Liver (tissue), 8 donors: ENCODE measurements at regions not wholly inside any gene's neighbourhood (a gene's known extent, or its start where the extent isn't known, plus 50 kb on each side); places are given as distances from the start of the nearest gene placed in this dataset.

Source experiments
- DNase-seq: peaks from one replicate; pipeline ENCODE4 v3.0.0-alpha.2; 2017; ENCODE audit warnings: low spot score
- H3K27ac ChIP-seq, 2 donors: one replicate each; pipeline ENCODE4 v1.7.0; 2013; ENCODE audit warnings: inconsistent platforms in 2 of 2, low read length in 2 of 2, control low read depth in 1 of 2, low read depth in 1 of 2, mild to moderate bottlenecking in 1 of 2
- H3K27me3 ChIP-seq, 4 donors: one replicate each; pipeline versions ENCODE4 v1.6.1 to v1.7.0; 2013; ENCODE audit warnings: low read length in 3 of 4, inconsistent platforms in 1 of 4, mild to moderate bottlenecking in 1 of 4, moderate library complexity in 1 of 4; ENCODE audit not compliant: control insufficient read depth in 4 of 4, insufficient read depth in 4 of 4
- H3K36me3 ChIP-seq, 4 donors: one replicate each; pipeline versions ENCODE4 v1.6.1 to v1.7.0; 2013; ENCODE audit warnings: low read length in 3 of 4, mild to moderate bottlenecking in 3 of 4, low read depth in 1 of 4, moderate library complexity in 1 of 4; ENCODE audit not compliant: control insufficient read depth in 4 of 4, insufficient read depth in 3 of 4
- H3K4me1 ChIP-seq, 4 donors: one replicate each; pipeline versions ENCODE4 v1.6.1 to v1.7.0; 2013; ENCODE audit warnings: low read length in 3 of 4, mild to moderate bottlenecking in 3 of 4, moderate library complexity in 1 of 4; ENCODE audit not compliant: control insufficient read depth in 4 of 4, insufficient read depth in 4 of 4
- H3K4me3 ChIP-seq, 3 donors: one replicate each; pipeline versions ENCODE4 v1.6.1 to v1.7.0; 2013; ENCODE audit warnings: low read length in 3 of 3, control low read depth in 1 of 3, low read depth in 1 of 3, mild to moderate bottlenecking in 1 of 3
- H3K9ac ChIP-seq, 2 donors: one replicate each; pipeline ENCODE4 v1.7.0; 2013; ENCODE audit warnings: low read length in 2 of 2, mild to moderate bottlenecking in 2 of 2, moderate library complexity in 2 of 2, control low read depth in 1 of 2, low read depth in 1 of 2
- H3K9me3 ChIP-seq, 4 donors: one replicate each; pipeline versions ENCODE4 v1.6.1 to v1.7.0; 2013; ENCODE audit warnings: low read length in 3 of 4; ENCODE audit not compliant: control insufficient read depth in 4 of 4
- EGR1 ChIP-seq, 2 donors: IDR thresholded peaks; 2 replicates each; pipeline ENCODE4 v1.6.1; 2016 to 2018; ENCODE audit warnings: antibody characterized with exemption in 2 of 2, low read depth in 2 of 2
- FOXA1 ChIP-seq: IDR thresholded peaks from 2 replicates; pipeline ENCODE4 v1.6.1; 2016; ENCODE audit warnings: antibody characterized with exemption
- FOXA2 ChIP-seq: IDR thresholded peaks from 2 replicates; pipeline ENCODE4 v1.6.1; 2016; ENCODE audit warnings: antibody characterized with exemption
- GABPA ChIP-seq, 2 donors: IDR thresholded peaks in 1 of 2; conservative IDR thresholded peaks in 1 of 2; 2 replicates each; pipeline ENCODE4 v1.6.1; 2016; ENCODE audit warnings: antibody characterized with exemption in 2 of 2, mild to moderate bottlenecking in 1 of 2, moderate library complexity in 1 of 2
- HNF4A ChIP-seq, 2 donors: conservative IDR thresholded peaks; 2 replicates each; pipeline ENCODE4 v1.6.1; 2016; ENCODE audit warnings: antibody characterized with exemption in 2 of 2, mild to moderate bottlenecking in 2 of 2
- HNF4G ChIP-seq: IDR thresholded peaks from 2 replicates; pipeline ENCODE4 v1.6.1; 2016; ENCODE audit warnings: antibody characterized with exemption
- JUND ChIP-seq, 2 donors: IDR thresholded peaks; 2 replicates each; pipeline ENCODE4 v1.6.1; 2016; ENCODE audit warnings: antibody characterized with exemption in 2 of 2
- NR2F2 ChIP-seq: IDR thresholded peaks from 2 replicates; pipeline ENCODE4 v1.6.1; 2016; ENCODE audit warnings: antibody characterized with exemption
- RAD21 ChIP-seq, 2 donors: IDR thresholded peaks; 2 replicates each; pipeline ENCODE4 v1.6.1; 2016; ENCODE audit warnings: antibody characterized with exemption in 2 of 2, mild to moderate bottlenecking in 2 of 2
- RXRA ChIP-seq, 2 donors: IDR thresholded peaks; 2 replicates each; pipeline ENCODE4 v1.6.1; 2017 to 2018; ENCODE audit warnings: antibody characterized with exemption in 2 of 2, mild to moderate bottlenecking in 1 of 2
- SP1 ChIP-seq: IDR thresholded peaks from 2 replicates; pipeline ENCODE4 v1.6.1; 2018; ENCODE audit warnings: antibody characterized with exemption, mild to moderate bottlenecking
- TAF1 ChIP-seq: conservative IDR thresholded peaks from 2 replicates; pipeline ENCODE4 v1.6.1; 2016; ENCODE audit warnings: antibody characterized with exemption, mild to moderate bottlenecking
- YY1 ChIP-seq: IDR thresholded peaks from 2 replicates; pipeline ENCODE4 v1.6.1; 2016; ENCODE audit warnings: antibody characterized with exemption, mild to moderate bottlenecking
- WGBS: extraction: QIAGEN DNeasy Blood & Tissue Kit; methylation state at CpG from one replicate; pipeline ENCODE4 v1.1.7; 2013; 5-methylcytosine and 5-hydroxymethylcytosine counted together
- TF ChIP-seq, protein P1 (sequence below): fragments of 150-350 bp; IDR thresholded peaks from 2 replicates; pipeline ENCODE4 v1.5.1; 2017; ENCODE audit warnings: improper control_type of control experiment, low read depth, low read length; ENCODE audit not compliant: missing input control
- TF ChIP-seq, protein P2 (sequence below): IDR thresholded peaks from 2 replicates; pipeline ENCODE4 v1.6.1; 2016; ENCODE audit warnings: antibody characterized with exemption
- TF ChIP-seq, protein P3 (sequence below): IDR thresholded peaks from 2 replicates; pipeline ENCODE4 v1.6.1; 2016; ENCODE audit warnings: antibody characterized with exemption
- TF ChIP-seq, protein P4 (sequence below): IDR thresholded peaks from 2 replicates; pipeline ENCODE4 v1.6.1; 2016; ENCODE audit warnings: antibody characterized with exemption, mild to moderate bottlenecking
- TF ChIP-seq, protein P5 (sequence below): IDR thresholded peaks from 2 replicates; pipeline ENCODE4 v1.6.1; 2016; ENCODE audit warnings: antibody characterized with exemption
- donor health status: healthy.
- donor health status: healthy.
- donor health status: healthy.
- donor health status: healthy.
- donor health status: healthy.

DNA sequence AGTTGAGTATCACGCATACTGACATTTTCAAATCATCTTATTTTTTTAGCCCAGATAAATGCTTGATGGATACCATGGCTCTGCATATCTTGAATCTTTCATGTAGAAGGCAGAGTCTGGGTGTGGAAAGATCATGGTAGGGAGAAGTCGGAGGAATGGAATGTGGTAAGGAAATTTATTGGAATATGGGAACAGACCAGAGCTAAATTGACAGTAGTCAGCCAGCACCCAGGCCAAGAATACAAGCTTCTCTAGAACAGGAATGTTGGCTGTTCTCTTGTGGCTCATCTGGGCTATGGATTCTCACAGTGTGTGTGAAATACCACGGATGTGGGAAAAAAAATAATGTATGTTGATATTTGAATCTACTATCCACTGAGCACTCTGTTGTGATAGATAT, 305.7 kb upstream of the COL8A1 start:
- 67% methylated on average over 3 of the region's 3 CpGs for WGBS
- Histone ChIP-seq H3K4me3 (no peak overlapping the region), H3K4me1 (no peaks in the 10 kb centered on the region), H3K27ac (no peak overlapping the region), H3K9me3 (peaks cover 0 to 2% (median 0%) of the 10 kb centered on the region in 4 donors), H3K27me3 (no peaks in the 10 kb centered on the region), H3K9ac (no peak overlapping the region), H3K36me3 (no peaks in the 10 kb centered on the region)
- DNase-seq = no peak
- TF ChIP-seq HNF4A (conservative IDR thresholded peaks at IDR 0.05) (no peak), RAD21 (IDR thresholded peaks at IDR 0.05) (no peak), JUND (IDR thresholded peaks at IDR 0.05) (no peak), FOXA1 (no peak), FOXA2 (no peak), RXRA (IDR thresholded peaks at IDR 0.05) (no peak), SP1 (no peak), GABPA (IDR thresholded peaks at IDR 0.05 in 1 of 2, conservative IDR thresholded peaks at IDR 0.05 in 1 of 2) (no peak), EGR1 (IDR thresholded peaks at IDR 0.05; ENCODE audit: low read depth in 2 of 2) (no peak), NR2F2 (no peak), YY1 (no peak)
- TF ChIP-seq, protein P1, sequence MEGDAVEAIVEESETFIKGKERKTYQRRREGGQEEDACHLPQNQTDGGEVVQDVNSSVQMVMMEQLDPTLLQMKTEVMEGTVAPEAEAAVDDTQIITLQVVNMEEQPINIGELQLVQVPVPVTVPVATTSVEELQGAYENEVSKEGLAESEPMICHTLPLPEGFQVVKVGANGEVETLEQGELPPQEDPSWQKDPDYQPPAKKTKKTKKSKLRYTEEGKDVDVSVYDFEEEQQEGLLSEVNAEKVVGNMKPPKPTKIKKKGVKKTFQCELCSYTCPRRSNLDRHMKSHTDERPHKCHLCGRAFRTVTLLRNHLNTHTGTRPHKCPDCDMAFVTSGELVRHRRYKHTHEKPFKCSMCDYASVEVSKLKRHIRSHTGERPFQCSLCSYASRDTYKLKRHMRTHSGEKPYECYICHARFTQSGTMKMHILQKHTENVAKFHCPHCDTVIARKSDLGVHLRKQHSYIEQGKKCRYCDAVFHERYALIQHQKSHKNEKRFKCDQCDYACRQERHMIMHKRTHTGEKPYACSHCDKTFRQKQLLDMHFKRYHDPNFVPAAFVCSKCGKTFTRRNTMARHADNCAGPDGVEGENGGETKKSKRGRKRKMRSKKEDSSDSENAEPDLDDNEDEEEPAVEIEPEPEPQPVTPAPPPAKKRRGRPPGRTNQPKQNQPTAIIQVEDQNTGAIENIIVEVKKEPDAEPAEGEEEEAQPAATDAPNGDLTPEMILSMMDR = no peak
- TF ChIP-seq, protein P2, sequence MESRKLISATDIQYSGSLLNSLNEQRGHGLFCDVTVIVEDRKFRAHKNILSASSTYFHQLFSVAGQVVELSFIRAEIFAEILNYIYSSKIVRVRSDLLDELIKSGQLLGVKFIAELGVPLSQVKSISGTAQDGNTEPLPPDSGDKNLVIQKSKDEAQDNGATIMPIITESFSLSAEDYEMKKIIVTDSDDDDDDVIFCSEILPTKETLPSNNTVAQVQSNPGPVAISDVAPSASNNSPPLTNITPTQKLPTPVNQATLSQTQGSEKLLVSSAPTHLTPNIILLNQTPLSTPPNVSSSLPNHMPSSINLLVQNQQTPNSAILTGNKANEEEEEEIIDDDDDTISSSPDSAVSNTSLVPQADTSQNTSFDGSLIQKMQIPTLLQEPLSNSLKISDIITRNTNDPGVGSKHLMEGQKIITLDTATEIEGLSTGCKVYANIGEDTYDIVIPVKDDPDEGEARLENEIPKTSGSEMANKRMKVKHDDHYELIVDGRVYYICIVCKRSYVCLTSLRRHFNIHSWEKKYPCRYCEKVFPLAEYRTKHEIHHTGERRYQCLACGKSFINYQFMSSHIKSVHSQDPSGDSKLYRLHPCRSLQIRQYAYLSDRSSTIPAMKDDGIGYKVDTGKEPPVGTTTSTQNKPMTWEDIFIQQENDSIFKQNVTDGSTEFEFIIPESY = no peak
- TF ChIP-seq, protein P3, sequence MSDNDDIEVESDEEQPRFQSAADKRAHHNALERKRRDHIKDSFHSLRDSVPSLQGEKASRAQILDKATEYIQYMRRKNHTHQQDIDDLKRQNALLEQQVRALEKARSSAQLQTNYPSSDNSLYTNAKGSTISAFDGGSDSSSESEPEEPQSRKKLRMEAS = no peak

DNA sequence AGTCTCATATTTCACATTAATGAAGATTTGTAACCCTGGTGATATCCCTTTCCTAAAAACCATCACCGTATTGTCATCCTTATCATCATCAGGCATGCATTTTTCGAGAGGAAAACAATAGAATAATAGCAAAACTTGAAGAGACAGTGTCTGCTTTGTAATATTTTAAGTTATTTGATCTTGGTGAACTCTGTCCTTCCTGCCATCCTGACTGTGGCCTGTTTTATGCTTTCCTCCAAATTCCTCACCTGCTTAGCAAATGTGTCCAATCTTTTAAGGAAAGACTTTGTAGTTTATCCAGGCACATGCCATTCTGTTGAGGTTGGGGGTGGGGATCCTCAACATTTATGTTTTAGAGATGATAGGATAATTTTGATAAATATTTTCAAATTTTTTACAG, 306.1 kb upstream of the COL8A1 start:
- Histone ChIP-seq H3K4me3 (no peak overlapping the region), H3K27ac (no peak overlapping the region), H3K9me3 (peaks cover 0 to 2% (median 0%) of the 10 kb centered on the region in 4 donors), H3K27me3 (no peaks in the 10 kb centered on the region), H3K4me1 (no peaks in the 10 kb centered on the region), H3K9ac (no peak overlapping the region), H3K36me3 (no peaks in the 10 kb centered on the region)
- DNase-seq = no peak
- WGBS = 56% methylated on average over 2 of the region's 2 CpGs
- TF ChIP-seq, protein P4, sequence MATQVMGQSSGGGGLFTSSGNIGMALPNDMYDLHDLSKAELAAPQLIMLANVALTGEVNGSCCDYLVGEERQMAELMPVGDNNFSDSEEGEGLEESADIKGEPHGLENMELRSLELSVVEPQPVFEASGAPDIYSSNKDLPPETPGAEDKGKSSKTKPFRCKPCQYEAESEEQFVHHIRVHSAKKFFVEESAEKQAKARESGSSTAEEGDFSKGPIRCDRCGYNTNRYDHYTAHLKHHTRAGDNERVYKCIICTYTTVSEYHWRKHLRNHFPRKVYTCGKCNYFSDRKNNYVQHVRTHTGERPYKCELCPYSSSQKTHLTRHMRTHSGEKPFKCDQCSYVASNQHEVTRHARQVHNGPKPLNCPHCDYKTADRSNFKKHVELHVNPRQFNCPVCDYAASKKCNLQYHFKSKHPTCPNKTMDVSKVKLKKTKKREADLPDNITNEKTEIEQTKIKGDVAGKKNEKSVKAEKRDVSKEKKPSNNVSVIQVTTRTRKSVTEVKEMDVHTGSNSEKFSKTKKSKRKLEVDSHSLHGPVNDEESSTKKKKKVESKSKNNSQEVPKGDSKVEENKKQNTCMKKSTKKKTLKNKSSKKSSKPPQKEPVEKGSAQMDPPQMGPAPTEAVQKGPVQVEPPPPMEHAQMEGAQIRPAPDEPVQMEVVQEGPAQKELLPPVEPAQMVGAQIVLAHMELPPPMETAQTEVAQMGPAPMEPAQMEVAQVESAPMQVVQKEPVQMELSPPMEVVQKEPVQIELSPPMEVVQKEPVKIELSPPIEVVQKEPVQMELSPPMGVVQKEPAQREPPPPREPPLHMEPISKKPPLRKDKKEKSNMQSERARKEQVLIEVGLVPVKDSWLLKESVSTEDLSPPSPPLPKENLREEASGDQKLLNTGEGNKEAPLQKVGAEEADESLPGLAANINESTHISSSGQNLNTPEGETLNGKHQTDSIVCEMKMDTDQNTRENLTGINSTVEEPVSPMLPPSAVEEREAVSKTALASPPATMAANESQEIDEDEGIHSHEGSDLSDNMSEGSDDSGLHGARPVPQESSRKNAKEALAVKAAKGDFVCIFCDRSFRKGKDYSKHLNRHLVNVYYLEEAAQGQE = no peak
- TF ChIP-seq RAD21 (IDR thresholded peaks at IDR 0.05) (no peak), GABPA (IDR thresholded peaks at IDR 0.05 in 1 of 2, conservative IDR thresholded peaks at IDR 0.05 in 1 of 2) (no peak), JUND (IDR thresholded peaks at IDR 0.05) (no peak), HNF4G (no peak), TAF1 (no peak)
- TF ChIP-seq, protein P1 = no peak
- TF ChIP-seq, protein P5, sequence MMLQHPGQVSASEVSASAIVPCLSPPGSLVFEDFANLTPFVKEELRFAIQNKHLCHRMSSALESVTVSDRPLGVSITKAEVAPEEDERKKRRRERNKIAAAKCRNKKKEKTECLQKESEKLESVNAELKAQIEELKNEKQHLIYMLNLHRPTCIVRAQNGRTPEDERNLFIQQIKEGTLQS = no peak
